ENCODE measurements at regions not wholly inside any gene's neighbourhood (a gene's known extent, or its start where the extent isn't known, plus 50 kb on each side); places are given as distances from the start of the nearest gene placed in this dataset.
"Not testable (repeated sequence)": the region's sequence is repeated elsewhere in the genome, so short reads cannot be mapped to it uniquely, and the experiment has no call there.

GRCh38 chr15:96205588-96205987 lies 124.9 kb upstream of the NR2F2 start:
- TF ChIP-seq CTCF (IDR thresholded peaks at IDR 0.05; ENCODE audit: low read depth, low read length, poor library complexity, severe bottlenecking); EZH2phosphoT487 (IDR thresholded peaks at IDR 0.05; ENCODE audit: borderline replicate concordance, low read length): not testable (repeated sequence)

Data from DOHH2 (cell line).